GM19467 (cell line): ENCODE measurements at regions not wholly inside any gene's neighbourhood (a gene's known extent, or its start where the extent isn't known, plus 50 kb on each side); places are given as distances from the start of the nearest gene placed in this dataset.

Experiments used
- ATAC-seq: cut with Tn5 transposase; IDR thresholded peaks from one replicate; pipeline ENCODE4 v1.9.1; 2021; ENCODE audit warnings: mild to moderate bottlenecking, moderate library complexity; ENCODE audit not compliant: unreplicated experiment

DNA sequence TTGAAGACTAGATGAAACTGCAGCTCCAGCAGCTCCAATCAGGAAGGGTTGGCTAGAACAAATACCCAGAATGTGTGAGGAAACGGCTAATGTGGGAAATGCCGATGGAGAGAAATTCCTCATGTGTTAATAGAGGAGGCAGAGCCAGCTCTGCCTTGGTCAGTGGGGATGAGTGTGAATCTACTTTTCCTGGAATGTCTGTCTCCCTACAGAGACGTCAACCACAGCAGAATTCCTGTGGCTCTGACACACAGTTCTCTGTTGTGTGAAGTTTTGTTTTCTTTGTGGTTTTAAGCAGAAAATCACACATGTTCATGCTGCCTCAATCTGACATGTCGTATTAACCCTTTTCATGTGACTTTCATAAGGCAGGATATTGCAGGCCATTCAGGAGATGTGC is 476.6 kb upstream of the WWC1 start:
- ATAC-seq, result no peak

DNA sequence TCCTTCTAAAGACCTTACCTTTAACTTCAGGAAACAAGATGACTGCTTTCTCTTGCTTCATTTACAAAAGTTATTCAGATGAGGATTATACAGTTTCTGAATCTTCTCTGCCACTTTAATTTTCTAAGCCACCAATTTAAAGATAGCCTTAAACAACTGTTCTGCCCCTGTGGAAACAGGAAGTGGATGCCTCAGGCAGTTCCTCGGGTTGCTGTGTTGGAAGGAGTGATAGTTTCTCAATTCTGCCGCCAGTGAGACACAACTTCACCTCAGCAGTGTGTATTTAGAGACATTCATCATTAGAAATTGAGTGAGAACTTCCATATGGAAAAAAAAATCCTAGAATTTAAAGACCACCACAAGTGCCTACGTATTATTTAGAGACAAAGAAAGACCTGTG is 475.1 kb upstream of the WWC1 start:
- ATAC-seq, result no peak

DNA sequence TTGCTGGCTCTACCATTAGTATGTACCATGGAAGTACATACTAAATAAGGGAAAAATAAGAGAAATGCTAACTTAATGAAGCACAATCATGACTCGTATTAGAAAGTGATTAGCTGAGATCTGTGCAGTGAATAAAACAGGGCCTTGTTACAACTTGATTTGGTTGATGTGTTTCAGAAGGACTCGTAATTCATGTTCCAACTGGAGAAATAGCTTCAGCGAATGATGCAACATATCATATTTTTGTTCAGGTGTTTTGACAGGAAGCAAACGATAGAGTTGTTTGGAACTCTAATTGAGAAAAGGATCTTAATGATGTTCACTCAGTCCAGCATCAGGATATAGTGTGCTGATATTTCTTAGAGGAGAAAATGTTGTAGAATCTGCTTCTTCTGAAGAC is 474.6 kb upstream of the WWC1 start:
- ATAC-seq, result no peak

DNA sequence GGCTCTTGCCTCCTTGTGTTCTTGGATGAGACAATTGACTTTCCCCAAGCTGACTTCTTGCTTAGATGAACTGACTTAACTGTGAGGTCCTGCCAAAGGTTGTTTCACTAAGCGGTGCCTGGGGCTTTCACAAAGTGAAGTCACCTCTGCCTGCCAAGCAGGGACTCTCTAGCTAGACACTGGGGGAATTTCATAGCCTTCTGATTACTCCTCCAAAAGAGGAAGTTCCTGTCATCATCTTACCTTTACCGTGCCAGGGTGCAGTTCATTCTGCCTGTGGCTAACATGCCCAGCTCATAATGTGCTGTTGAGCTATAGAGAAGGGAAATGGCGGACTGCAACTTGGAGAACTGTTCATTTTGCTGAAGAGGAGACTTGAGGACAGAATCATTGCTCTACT is 472.0 kb upstream of the WWC1 start:
- ATAC-seq, result peak; percentile 60

DNA sequence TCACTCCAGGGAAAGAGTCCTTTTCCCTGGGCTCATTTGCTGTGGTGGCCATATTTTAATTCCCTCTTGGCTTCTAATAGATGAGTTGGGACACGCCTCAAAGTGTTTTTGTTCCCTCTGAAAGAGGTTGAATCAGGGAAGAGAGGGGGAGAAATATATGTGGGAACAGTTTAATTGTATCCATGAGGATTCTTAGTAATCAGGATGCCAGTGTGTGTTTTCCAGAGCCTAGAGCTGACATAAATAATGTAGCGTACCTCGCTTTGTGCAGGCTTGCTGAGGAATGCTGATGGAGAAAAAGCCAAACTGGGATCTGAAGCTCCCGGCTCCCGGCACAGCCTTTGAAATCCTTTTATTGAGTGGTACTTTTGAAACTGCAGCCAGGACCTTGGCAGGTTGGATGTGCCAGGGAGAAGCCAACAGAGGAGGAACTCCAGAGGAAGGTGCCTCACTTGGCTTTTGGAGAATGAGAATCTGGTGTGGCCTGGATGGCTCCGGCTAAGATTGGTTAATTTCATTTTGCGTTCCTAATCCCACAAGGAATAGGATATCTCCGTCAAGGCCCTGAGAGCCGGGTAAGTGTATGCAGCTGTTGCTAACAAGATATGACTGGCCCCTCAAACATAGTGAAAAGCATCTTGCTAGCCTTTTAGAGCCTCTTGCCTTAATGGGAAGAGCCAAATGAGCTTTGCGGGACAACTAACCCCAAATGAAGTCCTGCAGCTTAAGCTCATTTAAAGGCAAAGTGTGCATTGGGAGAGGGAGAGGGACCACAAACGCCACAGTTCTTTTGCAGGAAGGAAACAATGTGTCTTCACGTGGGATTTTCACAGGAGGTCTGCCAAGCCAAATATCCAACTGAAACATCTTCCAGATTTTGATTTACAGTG is 471.1 kb upstream of the WWC1 start:
- no peak for ATAC-seq

DNA sequence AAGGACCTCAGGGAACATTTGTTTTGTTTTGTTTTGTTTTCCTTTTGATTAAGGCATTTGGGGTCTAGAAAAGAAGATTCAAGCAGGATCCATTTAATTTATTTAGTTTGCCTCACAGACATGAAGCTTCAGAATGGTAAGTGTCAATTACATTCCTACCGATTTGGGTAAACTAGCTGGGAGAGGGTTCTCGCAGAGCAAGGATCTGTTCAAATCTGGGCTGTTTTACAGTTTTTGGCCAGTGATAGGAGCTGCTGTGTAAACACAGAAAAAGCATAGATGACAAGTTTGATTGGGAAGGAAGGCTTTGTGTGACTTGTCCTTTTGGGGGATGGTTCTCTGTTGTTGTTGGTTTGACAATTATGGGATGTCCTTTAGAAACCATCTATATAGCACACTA is 470.3 kb upstream of the WWC1 start:
- no peak for ATAC-seq

DNA sequence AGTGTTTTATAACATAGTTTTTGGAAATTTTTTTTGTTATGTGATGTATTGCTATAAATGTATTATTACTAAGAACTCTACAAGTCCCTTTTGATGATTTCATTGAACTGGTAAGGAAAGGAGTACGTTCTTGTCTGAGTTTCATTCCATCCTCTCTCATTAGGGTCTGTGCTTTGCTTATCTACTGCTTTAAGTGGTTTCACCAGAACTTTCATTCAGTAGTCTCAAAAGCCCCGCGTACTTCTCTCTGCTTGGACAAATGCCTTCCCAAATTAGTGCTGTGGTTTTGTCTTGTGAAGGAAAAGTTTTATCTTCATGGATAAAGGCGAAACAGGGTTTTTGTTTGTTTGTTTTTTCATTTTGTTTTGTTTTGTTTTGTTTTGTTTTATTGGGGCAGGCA is 469.8 kb upstream of the WWC1 start:
- no peak for ATAC-seq

DNA sequence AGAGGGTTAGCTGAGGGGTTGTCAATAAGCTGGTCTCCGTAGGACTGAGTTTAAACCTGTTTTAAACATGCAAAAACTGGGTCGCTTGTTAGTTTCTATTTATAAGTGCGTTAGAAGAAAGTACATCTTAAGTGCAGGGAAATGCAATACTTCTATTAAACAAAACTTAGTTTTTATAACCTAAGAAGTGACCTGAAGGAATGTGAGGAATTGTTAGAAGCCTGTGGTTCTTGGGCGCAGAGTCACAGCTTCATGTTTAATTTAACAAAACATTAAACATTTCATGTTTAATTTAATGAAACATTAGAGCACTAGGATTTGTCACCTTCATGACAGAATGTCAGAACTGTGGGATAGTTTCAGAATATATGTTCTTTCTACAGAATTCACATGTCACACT is 469.2 kb upstream of the WWC1 start:
- ATAC-seq, result no peak

DNA sequence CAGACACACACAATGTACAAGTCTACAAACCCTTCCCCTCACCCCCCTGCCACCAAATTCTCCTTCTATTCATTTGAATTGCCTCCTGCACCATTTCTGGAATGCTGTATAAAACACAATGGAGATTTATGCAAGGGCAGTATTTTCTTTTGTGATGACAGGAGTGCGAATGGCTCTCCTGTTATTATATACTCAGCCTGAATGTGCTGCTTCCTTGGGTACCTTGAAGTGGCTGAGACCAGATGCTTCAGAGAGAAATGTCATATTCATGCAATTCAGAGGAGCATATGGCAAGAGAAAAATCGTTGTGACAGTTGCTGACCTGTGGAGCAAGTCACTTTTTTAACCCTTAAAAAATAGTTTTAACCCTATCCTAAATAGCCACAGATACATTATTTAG is 468.0 kb upstream of the WWC1 start:
- no peak for ATAC-seq

DNA sequence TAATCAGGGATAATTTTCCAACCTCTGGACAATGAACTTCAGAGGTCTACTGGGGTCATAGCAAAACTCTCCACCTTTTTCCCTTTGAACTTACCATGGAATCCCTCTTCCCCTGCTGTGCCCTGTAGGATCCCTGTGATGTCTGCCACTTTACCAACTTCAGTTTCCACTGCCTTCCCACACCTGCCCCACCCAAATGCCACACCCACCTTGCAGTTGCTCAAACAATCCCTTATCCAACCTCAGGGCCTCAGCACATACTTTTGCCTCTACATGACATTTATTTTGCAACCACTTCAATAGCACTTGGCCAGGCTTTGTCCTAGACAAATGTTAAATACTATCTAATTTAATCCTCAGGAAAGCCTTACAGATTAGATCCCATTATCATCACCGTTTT is 463.7 kb upstream of the WWC1 start:
- ATAC-seq, result no peak

DNA sequence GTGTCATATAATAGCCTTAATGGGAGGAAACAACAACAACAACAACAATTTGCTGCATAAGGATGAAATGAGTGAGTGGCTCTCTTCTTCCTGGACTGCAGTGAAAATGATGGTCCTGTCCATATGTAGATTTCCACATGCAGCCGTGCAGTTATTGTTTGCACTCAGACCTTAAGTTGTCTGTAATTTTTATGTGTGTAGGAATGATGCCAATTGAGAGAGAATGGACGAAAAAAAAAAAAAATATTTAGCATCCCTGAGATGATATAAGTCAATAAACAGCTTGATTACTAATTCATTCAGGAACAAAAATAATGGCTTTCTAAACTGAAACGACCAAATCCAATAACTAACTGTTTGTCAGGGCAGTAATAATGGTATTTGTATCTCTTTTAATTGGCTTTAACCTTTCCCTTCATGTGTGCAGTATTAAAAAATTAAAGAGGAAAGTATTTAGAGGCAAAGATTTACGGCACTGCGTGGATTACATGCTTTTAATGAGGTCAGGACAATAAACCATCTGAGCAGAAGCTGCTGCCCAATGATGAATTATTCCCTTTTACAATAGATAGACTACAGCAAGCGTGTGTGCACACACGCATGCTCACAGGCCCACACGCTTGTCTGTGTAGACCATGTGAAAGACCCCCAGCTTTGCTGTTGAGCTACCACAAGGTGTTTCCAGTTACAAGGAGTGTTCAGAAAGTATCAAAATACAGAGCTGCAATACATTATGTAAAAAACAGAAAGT is 459.5 kb upstream of the WWC1 start:
- no peak for ATAC-seq

DNA sequence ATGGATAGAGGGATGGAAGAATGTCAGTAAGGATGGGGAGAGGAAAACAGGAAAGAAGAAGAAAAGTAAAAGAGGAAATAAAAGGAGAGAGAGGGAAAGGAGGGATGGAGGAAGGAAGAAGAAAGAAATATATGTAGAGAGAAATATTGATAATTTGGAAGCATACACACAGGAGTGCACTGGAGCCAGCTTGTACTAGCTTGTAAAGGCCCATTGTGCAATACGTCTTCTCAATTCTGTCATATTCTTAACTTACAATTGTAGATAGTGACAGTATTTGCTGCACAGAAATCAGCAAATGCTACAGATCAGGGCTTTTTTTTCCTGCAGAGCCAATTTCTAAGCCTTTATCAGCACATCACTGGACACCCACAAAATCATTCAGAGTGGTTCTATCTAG is 458.8 kb upstream of the WWC1 start:
- no peak for ATAC-seq

DNA sequence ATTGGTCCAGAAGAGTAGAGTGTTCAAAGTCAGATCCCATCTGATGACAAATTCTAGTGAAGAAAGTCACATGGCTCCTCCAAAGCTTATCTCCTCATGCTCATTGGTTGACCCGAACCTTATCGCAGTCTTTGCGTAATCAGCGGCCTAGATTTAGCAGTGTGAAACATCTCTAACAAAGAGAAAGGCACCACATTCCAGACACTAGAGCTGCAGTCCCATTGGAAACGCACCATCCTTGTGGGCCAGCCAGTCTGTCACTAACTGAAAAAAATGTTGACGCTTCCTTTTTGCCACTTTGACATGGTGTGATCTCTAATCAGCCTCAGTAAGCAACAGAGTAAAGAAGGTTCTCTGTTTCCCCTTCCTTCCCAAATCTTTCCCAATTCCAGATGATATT is 458.0 kb upstream of the WWC1 start:
- no peak for ATAC-seq

DNA sequence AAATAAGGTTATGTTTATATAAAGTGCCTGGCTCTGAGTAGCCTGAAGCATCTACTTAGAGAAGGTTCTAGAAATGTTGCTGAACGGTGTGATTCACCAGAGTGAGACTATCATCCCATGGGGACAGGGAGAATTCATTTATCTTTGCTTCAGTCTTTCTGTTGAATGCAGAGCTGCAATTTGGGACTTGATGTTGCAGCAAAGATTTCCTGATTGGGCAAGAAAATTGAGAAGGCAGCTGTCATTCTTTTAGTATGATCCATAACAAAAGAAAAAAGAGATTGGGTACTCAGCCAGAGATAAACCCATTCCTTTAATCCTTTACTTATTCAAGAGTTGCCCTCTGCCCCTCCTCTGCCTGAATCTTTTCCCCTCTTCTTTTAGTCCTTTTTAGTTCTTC is 456.3 kb upstream of the WWC1 start:
- ATAC-seq, result no peak

DNA sequence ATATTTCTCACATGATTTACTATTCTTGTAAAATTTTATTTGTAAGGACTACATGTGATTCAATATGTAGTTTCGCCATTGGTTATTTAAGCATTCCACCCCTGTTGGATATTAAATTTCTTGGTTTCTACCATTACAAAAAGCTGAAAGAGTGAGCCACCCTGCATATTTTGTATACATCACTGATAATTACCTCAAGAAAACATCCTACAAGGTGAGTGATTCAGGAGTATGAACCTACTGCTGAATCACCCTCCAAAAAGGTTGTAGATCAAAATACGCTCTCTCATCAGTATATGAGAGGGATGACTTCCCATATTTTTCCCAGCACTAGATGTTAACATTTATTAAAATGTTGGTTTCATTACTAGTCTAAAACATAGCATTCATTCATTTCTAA is 454.3 kb upstream of the WWC1 start:
- no peak for ATAC-seq

DNA sequence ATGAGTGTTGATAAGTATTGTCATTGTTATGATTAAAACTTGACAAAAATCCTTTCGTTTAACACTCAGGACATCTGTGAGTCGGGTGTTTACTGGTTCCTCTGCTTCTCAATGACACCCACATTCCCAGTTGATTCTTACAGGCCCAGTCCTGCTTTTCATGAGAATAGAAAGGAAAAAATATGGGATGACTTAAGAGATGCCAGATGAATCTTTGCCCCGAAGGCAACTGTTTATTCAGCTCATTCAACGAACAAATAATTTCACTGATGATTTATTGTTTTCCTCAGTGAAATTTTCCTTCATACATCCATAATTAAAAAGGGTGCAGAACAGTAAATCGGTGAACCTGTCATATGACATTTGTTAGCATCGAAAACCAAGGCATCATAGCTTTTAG is 452.4 kb upstream of the WWC1 start:
- no peak for ATAC-seq

DNA sequence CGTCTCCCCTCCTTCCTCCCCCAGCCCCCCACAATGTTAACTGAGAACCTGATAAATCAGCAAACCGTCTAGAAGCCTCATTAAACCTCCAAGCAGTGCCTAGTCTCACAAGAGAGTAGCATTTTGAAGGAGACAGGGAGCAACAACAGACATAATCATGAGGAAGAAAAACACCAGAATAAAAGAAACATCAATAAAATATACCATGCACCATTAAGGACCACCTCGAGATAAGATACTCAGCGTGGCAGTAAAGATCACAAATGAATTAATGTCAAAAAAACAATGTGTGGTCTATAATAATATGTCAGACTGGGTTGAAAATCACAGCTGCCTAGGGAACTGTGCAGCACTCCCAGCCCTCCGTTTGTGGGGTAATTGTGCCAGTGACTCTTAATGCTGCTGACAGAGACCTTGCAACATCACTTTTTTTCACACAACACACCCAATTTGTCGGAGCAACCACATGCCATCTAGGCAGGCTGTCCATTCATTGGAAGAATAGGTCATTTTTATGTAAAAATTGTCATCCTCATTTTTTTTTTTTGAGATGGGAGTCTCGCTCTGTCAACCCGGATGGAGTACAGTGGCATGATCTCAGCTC is 450.8 kb upstream of the WWC1 start:
- no peak for ATAC-seq

DNA sequence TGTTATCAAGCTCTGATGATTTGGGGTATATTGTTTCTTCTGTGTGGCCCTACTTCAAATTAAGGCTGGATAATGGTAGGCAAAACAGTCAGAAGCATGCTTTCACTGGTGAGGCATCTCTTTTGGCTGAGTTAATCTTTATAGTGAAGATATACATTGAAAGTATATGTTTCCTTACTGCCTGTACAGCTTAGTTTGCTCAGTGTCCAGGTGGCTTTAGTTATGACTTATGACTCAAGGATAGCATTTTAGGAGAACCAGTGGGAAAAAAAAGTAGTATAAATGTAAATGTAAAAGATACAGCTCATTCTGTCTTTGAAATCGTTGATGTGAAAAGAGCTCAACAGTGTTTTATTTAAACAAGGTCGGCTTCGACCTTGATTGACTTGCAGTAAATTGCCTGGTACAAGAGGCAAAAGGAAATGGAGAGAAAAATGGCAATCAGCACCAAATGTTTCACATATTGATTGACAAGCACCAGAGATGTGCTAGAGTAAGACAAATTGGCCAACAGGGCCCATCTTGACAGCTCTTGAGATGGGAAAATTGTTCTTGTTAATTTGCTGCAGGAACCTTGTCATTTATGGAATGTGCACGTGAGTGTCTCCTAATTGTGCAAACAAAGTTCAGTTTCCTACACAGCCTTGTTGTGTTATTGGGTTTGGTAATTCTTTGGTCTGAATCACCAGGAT is 447.4 kb upstream of the WWC1 start:
- no peak for ATAC-seq

DNA sequence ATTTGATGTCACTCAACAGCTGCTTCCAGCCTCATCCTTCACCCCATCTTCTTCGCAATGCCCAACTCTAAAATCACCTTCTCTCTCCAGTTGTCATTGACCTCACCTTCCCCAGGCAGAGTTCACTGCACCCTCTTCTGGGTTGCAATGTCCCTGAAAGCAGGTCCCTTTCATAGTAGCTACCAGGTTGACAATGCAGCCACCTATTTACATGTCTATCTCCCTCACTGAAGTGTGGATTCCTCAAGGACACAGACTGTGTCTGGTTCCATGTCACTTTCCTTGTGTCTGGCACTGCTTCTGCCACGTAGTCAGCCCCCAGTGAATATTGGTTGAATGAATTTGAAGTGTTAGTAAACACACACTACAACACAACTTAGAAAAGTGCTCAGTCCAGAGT is 445.5 kb upstream of the WWC1 start:
- no peak for ATAC-seq

DNA sequence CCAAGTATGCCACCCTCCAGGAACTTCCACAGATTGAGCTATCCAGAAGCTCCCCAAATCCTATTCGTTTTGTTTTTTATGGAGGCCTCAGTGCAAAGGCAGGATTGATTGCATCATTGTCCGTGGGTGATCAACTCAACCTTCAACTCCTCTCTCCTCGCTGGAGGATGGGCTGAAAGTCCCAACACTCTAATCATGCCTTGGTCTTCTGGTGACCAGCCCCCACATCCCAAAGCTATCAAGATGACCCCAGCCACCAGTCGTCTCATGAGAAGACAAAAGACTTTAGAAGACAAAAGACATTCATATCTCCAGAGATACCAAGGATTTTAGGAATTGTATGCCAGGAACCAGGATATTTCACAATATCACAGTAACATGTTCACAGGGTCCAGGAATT is 441.6 kb upstream of the WWC1 start:
- ATAC-seq, result no peak

DNA sequence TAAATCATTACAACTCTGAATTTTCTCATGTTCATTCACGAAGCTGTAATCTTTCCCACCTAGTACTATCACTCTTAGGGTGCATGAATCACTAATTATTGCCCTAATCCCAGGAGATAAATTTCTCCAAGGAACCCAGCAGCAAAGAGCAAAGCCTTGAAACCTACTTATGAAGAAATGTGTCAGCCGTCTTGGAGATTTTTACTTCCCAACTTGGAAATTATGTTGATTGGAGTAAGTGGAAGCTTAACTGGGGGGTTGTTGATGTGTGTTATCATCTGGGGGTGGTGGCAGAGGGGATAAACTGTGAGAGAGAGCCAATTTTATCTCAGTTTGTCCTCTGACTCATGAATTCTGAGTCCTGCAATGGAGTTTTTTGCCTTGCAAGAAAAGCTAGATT is 440.5 kb upstream of the WWC1 start:
- no peak for ATAC-seq
